PC-3 (cell line): ENCODE measurements at regions not wholly inside any gene's neighbourhood (a gene's known extent, or its start where the extent isn't known, plus 50 kb on each side); places are given as distances from the start of the nearest gene placed in this dataset.
A peak's percentile ranks its signal among the peaks of the same experiment; 100 is the strongest.

ENCODE experiments used
- ATAC-seq: fragments of 200-7000 bp; cut with Tn5 transposase; 2 replicates; pipeline ENCODE4 v1.9.1; 2020; ENCODE audit warnings: mild to moderate bottlenecking, moderate library complexity
- BruUV-seq: library from RNA; stranded (reverse); fragments of 400-500 nt; replicated peaks from 2 replicates; lab custom pipeline; 2021; lab: Mats Ljungman, UMichigan
- CTCF ChIA-PET: fragments of 300-600 bp; sonication (Branson Sonifier 250); formaldehyde crosslinking; loops from one replicate; lab custom pipeline; 2022; ENCODE audit warnings: antibody characterized with exemption; lab: Charles Lee
- POLR2A ChIA-PET: fragments of 300-600 bp; sonication (Branson Sonifier 250); formaldehyde crosslinking; loops from one replicate; lab custom pipeline; 2022; ENCODE audit warnings: antibody characterized with exemption; ENCODE audit not compliant: unreplicated experiment; lab: Charles Lee
- DNase-seq: peaks from one replicate; pipeline ENCODE4 v3.0.0-alpha.2; 2015
- H2AFZ ChIP-seq: fragments of 300-600 bp; sonication (generic); 2 replicates; pipeline ENCODE4 v1.6.0; 2016; ENCODE audit warnings: antibody characterized with exemption, low read length
- H3F3A ChIP-seq: fragments of 300-600 bp; sonication (generic); one replicate; pipeline ENCODE4 v1.6.0; 2017; ENCODE audit warnings: antibody characterized with exemption, low read length, control low read depth, mild to moderate bottlenecking; ENCODE audit not compliant: unreplicated experiment
- H3K27ac ChIP-seq: fragments of 300-600 bp; sonication (generic); 2 replicates; pipeline ENCODE4 v1.5.1; 2016; ENCODE audit warnings: mild to moderate bottlenecking, low read length
- H3K27me3 ChIP-seq: fragments of 300-600 bp; sonication (generic); 2 replicates; pipeline ENCODE4 v1.6.1; 2016; ENCODE audit warnings: low read length, mixed read lengths
- H3K36me3 ChIP-seq: fragments of 300-600 bp; sonication (generic); 2 replicates; pipeline ENCODE4 v1.6.1; 2016; ENCODE audit warnings: low read depth, mixed run types, low read length, mixed read lengths
- H3K4me1 ChIP-seq: fragments of 300-600 bp; sonication (generic); 2 replicates; pipeline ENCODE4 v1.5.1; 2016; ENCODE audit warnings: low read length; ENCODE audit not compliant: insufficient read depth
- H3K4me2 ChIP-seq: fragments of 300-600 bp; sonication (generic); 2 replicates; pipeline ENCODE4 v1.6.0; 2016; ENCODE audit warnings: low read length
- H3K4me3 ChIP-seq: fragments of 300-600 bp; sonication (generic); 2 replicates; pipeline ENCODE4 v1.5.1; 2016; ENCODE audit warnings: mild to moderate bottlenecking, low read length, mixed read lengths
- H3K79me2 ChIP-seq: fragments of 300-600 bp; sonication (generic); 2 replicates; pipeline ENCODE4 v1.6.1; 2017; ENCODE audit warnings: low read length, mixed read lengths
- H3K9ac ChIP-seq: fragments of 300-600 bp; sonication (generic); 2 replicates; pipeline ENCODE4 v1.6.0; 2016; ENCODE audit warnings: mild to moderate bottlenecking, low read length
- H3K9me2 ChIP-seq: fragments of 300-600 bp; sonication (generic); replicated peaks from 2 replicates; pipeline ENCODE4 v1.6.1; 2016; ENCODE audit warnings: mixed run types, low read length, mixed read lengths
- H3K9me3 ChIP-seq: fragments of 300-600 bp; sonication (generic); 2 replicates; pipeline ENCODE4 v1.6.1; 2016; ENCODE audit warnings: low read length, mixed read lengths
- H4K20me1 ChIP-seq: fragments of 300-600 bp; sonication (generic); 2 replicates; pipeline ENCODE4 v1.6.1; 2016; ENCODE audit warnings: low read length, mixed read lengths
- CTCF ChIP-seq: fragments of 300-600 bp; sonication (generic); conservative IDR thresholded peaks from 2 replicates; pipeline ENCODE4 v1.5.1; 2017; ENCODE audit warnings: antibody characterized with exemption, low read depth, mild to moderate bottlenecking, low read length
- EZH2 ChIP-seq: fragments of 300-600 bp; sonication (generic); IDR thresholded peaks from one replicate; pipeline ENCODE4 v1.6.1; 2017; ENCODE audit warnings: antibody characterized with exemption, mild to moderate bottlenecking, low read length; ENCODE audit not compliant: unreplicated experiment
- EZH2phosphoT487 ChIP-seq: fragments of 300-600 bp; sonication (generic); IDR thresholded peaks from 2 replicates; pipeline ENCODE4 v1.6.1; 2018; ENCODE audit warnings: mild to moderate bottlenecking, antibody characterized with exemption, low read length, borderline replicate concordance
- intact Hi-C: fragments of 100-400 bp; cut with micrococcal nuclease; formaldehyde crosslinking; loops from 2 replicates; pipeline ENCODE4 v1.9.0; 2023

GRCh38 chrX:8939322-8939721, 94.6 kb downstream of the FAM9B start:
- no TSS peak for BruUV-seq
- Histone ChIP-seq H3K9me3 (no peaks in the 10 kb centered on the region), H3K4me2 (no peak overlapping the region), H3K27ac (no peak overlapping the region), H3K79me2 (no peaks in the 10 kb centered on the region), H2AFZ (no peak overlapping the region), H3K4me1 (0 out of 2 replicates have a peak, but pooled peaks cover 3% of the 10 kb centered on the region), H4K20me1 (no peaks in the 10 kb centered on the region), H3K27me3 (no peaks in the 10 kb centered on the region), H3K9ac (no peak overlapping the region), H3K36me3 (no peaks in the 10 kb centered on the region), H3F3A (no peaks in the 10 kb centered on the region), H3K4me3 (no peak overlapping the region), H3K9me2 (no peaks in the 10 kb centered on the region)
- intact Hi-C loops: no loop called here
- ChIA-PET POLR2A (no interaction called here), CTCF (no interaction called here)
- no peak for TF ChIP-seq EZH2phosphoT487
- peak; percentile 32 for DNase-seq
- ATAC-seq: peak; percentile 54

- Histone ChIP-seq H3K9me2 (no peaks in the 10 kb centered on the region), H3K9me3 (no peaks in the 10 kb centered on the region), H3K4me3 (no peak overlapping the region), H3F3A (no peaks in the 10 kb centered on the region), H4K20me1 (no peaks in the 10 kb centered on the region), H2AFZ (no peak overlapping the region), H3K4me1 (no peaks in the 10 kb centered on the region), H3K79me2 (no peaks in the 10 kb centered on the region), H3K27me3 (no peaks in the 10 kb centered on the region), H3K36me3 (no peaks in the 10 kb centered on the region), H3K27ac (no peak overlapping the region), H3K9ac (no peak overlapping the region), H3K4me2 (no peak overlapping the region)
- intact Hi-C loops: no loop called here
- ChIA-PET POLR2A (no interaction called here), CTCF (no interaction called here)
- TF ChIP-seq EZH2phosphoT487 (no peak), CTCF (no peak), EZH2 (no peak)
- ATAC-seq (no peak), DNase-seq (no peak)
- BruUV-seq: no TSS peak
Measured at GRCh38 chrX:8927701-8928100, 106.2 kb downstream of the FAM9B start.

- no peaks in the 10 kb centered on the region for H3F3A ChIP-seq
- DNase-seq: no peak
- no peaks in the 10 kb centered on the region for H3K9me3 ChIP-seq
- no peak overlapping the region for H3K4me3 ChIP-seq
- H3K27ac ChIP-seq: no peak overlapping the region
- no peaks in the 10 kb centered on the region for H4K20me1 ChIP-seq
- no peaks in the 10 kb centered on the region for H3K36me3 ChIP-seq
- no peaks in the 10 kb centered on the region for H3K27me3 ChIP-seq
- no TSS peak for BruUV-seq
- no peaks in the 10 kb centered on the region for H3K4me1 ChIP-seq
- no peak overlapping the region for H2AFZ ChIP-seq
- intact Hi-C loops: no loop called here
- CTCF ChIA-PET: no interaction called here
- H3K4me2 ChIP-seq: no peak overlapping the region
- TF ChIP-seq CTCF: no peak
- TF ChIP-seq EZH2phosphoT487: no peak
- no peak for TF ChIP-seq EZH2
- H3K9ac ChIP-seq: no peak overlapping the region
- POLR2A ChIA-PET: no interaction called here
- H3K79me2 ChIP-seq: no peaks in the 10 kb centered on the region
- H3K9me2 ChIP-seq: no peaks in the 10 kb centered on the region
- no peak for ATAC-seq
Measured at GRCh38 chrX:8927066-8927635, 106.8 kb downstream of the FAM9B start.
